GM12878 (cell line): ENCODE measurements at regions not wholly inside any gene's neighbourhood (a gene's known extent, or its start where the extent isn't known, plus 50 kb on each side); places are given as distances from the start of the nearest gene placed in this dataset.

ENCODE experiments used
- ATAC-seq: fragments of 200-7000 bp; cut with Tn5 transposase; 3 replicates; pipeline ENCODE4 v1.9.1; 2020; ENCODE audit warnings: mild to moderate bottlenecking, moderate library complexity
- BruUV-seq: library from RNA; stranded (reverse); fragments of 400-500 nt; replicated peaks from 2 replicates; lab custom pipeline; 2021; lab: Mats Ljungman, UMichigan
- CTCF ChIA-PET: fragments of 300-600 bp; sonication (Branson Sonifier 250); formaldehyde crosslinking; extraction: SDS; loops from one replicate; lab custom pipeline; 2021; ENCODE audit warnings: inconsistent platforms; lab: Yijun Ruan, JAX
- POLR2A ChIA-PET: fragments of 350-600 bp; formaldehyde crosslinking; extraction: SDS; loops from one replicate; lab custom pipeline; 2021; ENCODE audit warnings: inconsistent platforms; lab: Charles Lee
- RAD21 ChIA-PET: fragments of 300-600 bp; sonication (Branson Sonifier 250); formaldehyde crosslinking; loops from one replicate; lab custom pipeline; 2023; ENCODE audit warnings: antibody characterized with exemption; ENCODE audit not compliant: unreplicated experiment; lab: Charles Lee
- SMC1A ChIA-PET: fragments of 300-600 bp; sonication (Branson Sonifier 250); formaldehyde crosslinking; loops from one replicate; lab custom pipeline; 2023; ENCODE audit not compliant: unreplicated experiment, uncharacterized antibody; lab: Charles Lee
- DNase-seq: peaks from one replicate; pipeline ENCODE4 v3.0.0-alpha.2; 2011; ENCODE audit warnings: low read depth, low spot score
- FAIRE-seq: peaks from 3 replicates; lab custom pipeline; 2011; peaks lifted over from hg19 to GRCh38; lab: Jason Lieb, UNC
- H2AFZ ChIP-seq: 2 replicates; pipeline ENCODE4 v1.6.0; 2011; ENCODE audit warnings: low read depth, low read length, control low read depth; ENCODE audit not compliant: control insufficient read depth
- H3K27ac ChIP-seq: 2 replicates; pipeline ENCODE4 v1.5.1; 2011; ENCODE audit warnings: control low read depth; ENCODE audit not compliant: control insufficient read depth, insufficient read depth
- H3K27me3 ChIP-seq, 2 experiments: replicated peaks in 1 of 2; 2 replicates each; pipeline versions ENCODE4 v1.6.0 to v1.6.1; 2011; ENCODE audit warnings: low read length in 1 of 2; ENCODE audit not compliant: control insufficient read depth in 2 of 2, insufficient read depth in 2 of 2
- H3K36me3 ChIP-seq, 2 experiments: 2 replicates each; pipeline ENCODE4 v1.5.1; 2011; ENCODE audit warnings: low read length in 1 of 2; ENCODE audit not compliant: control insufficient read depth in 2 of 2, insufficient read depth in 2 of 2
- H3K4me1 ChIP-seq: 2 replicates; pipeline ENCODE4 v1.6.1; 2011; ENCODE audit warnings: mild to moderate bottlenecking, low read length, moderate library complexity, mixed read lengths; ENCODE audit not compliant: control insufficient read depth, insufficient read depth
- H3K4me2 ChIP-seq: 2 replicates; pipeline ENCODE4 v1.6.0; 2011; ENCODE audit warnings: control low read depth; ENCODE audit not compliant: control insufficient read depth, insufficient read depth
- H3K4me3 ChIP-seq: fragments of 200-600 bp; sonication (generic); 2 replicates; pipeline ENCODE4 v1.5.1; 2016
- H3K79me2 ChIP-seq: 2 replicates; pipeline ENCODE4 v1.6.0; 2011; ENCODE audit warnings: low read length; ENCODE audit not compliant: control insufficient read depth, insufficient read depth
- H3K9ac ChIP-seq: 2 replicates; pipeline ENCODE4 v1.8.0; 2011; ENCODE audit warnings: low read length, control low read depth, mixed read lengths; ENCODE audit not compliant: control insufficient read depth, insufficient read depth
- H3K9me3 ChIP-seq: replicated peaks from 3 replicates; pipeline ENCODE4 v1.5.1; 2011; ENCODE audit warnings: mild to moderate bottlenecking, low read length; ENCODE audit not compliant: control insufficient read depth, insufficient read depth
- H4K20me1 ChIP-seq: 2 replicates; pipeline ENCODE4 v1.6.0; 2011; ENCODE audit not compliant: control insufficient read depth, insufficient read depth
- CHD1 ChIP-seq: IDR thresholded peaks from 2 replicates; pipeline ENCODE4 v1.6.1; 2012; ENCODE audit warnings: low read depth, low read length, improper control_type of control experiment
- EP300 ChIP-seq, 2 experiments: fragments of 150-350 bp in 1 of 2; IDR thresholded peaks; 2 replicates each; pipeline ENCODE4 v1.6.1; 2011 to 2012; ENCODE audit warnings: low read depth in 2 of 2, low read length in 2 of 2, borderline replicate concordance in 1 of 2, improper control_type of control experiment in 1 of 2, inconsistent platforms in 1 of 2; ENCODE audit not compliant: control insufficient read depth in 1 of 2
- FOS ChIP-seq: IDR thresholded peaks from 3 replicates; pipeline ENCODE4 v1.6.1; 2011; ENCODE audit warnings: borderline replicate concordance; ENCODE audit not compliant: insufficient read length; ENCODE audit errors: extremely low read depth
- HDAC2 ChIP-seq: fragments of 200-600 bp; sonication (generic); IDR thresholded peaks from 2 replicates; pipeline ENCODE4 v1.6.1; 2017
- IRF4 ChIP-seq: IDR thresholded peaks from 2 replicates; pipeline ENCODE4 v1.6.1; 2011; ENCODE audit warnings: low read depth, low read length
- KAT2A ChIP-seq: conservative IDR thresholded peaks from 2 replicates; pipeline ENCODE4 v1.6.1; 2011; ENCODE audit warnings: low read depth, low read length; ENCODE audit not compliant: control insufficient read depth
- MAX ChIP-seq: IDR thresholded peaks from 2 replicates; pipeline ENCODE4 v1.6.1; 2012; ENCODE audit warnings: low read depth, low read length, improper control_type of control experiment
- NFYA ChIP-seq: IDR thresholded peaks from 2 replicates; pipeline ENCODE4 v1.6.1; 2011; ENCODE audit warnings: low read depth, mild to moderate bottlenecking, low read length, improper control_type of control experiment, borderline replicate concordance
- RB1 ChIP-seq: fragments of 450-650 bp; formaldehyde crosslinking; IDR thresholded peaks from 2 replicates; pipeline ENCODE4 v1.6.1; 2017; ENCODE audit warnings: mild to moderate bottlenecking, borderline replicate concordance
- SREBF1 ChIP-seq: IDR thresholded peaks from 2 replicates; pipeline ENCODE4 v1.6.1; 2012; ENCODE audit warnings: mild to moderate bottlenecking, low read length
- STAT3 ChIP-seq: IDR thresholded peaks from 2 replicates; pipeline ENCODE4 v1.6.1; 2011; ENCODE audit warnings: low read depth, low read length, improper control_type of control experiment
- WRNIP1 ChIP-seq: IDR thresholded peaks from 2 replicates; pipeline ENCODE4 v1.6.1; 2011; ENCODE audit warnings: low read depth, low read length, improper control_type of control experiment, borderline replicate concordance
- YBX1 ChIP-seq: fragments of 450-650 bp; IDR thresholded peaks from 2 replicates; pipeline ENCODE4 v1.6.1; 2016; ENCODE audit warnings: antibody characterized with exemption
- WGBS: methylation state at CpG from one replicate; pipeline ENCODE4 v1.1.6; 2016; ENCODE audit warnings: low lambda C conversion rate; ENCODE audit not compliant: insufficient replicate concordance, insufficient coverage; ENCODE audit errors: missing lambda C conversion rate; 5-methylcytosine and 5-hydroxymethylcytosine counted together
- in situ Hi-C: fragments of 300-500 bp; cut with MboI; formaldehyde crosslinking; loops from 9 replicates; pipeline ENCODE4 v1.14.3; 2018; ENCODE audit warnings: mixed read lengths
- intact Hi-C: fragments of 100-400 bp; cut with micrococcal nuclease; formaldehyde crosslinking; loops from one replicate; pipeline ENCODE4 v1.14.2; 2022; ENCODE audit not compliant: unreplicated experiment
- TF ChIP-seq, protein P1 (sequence below): fragments of 450-650 bp; IDR thresholded peaks from 2 replicates; pipeline ENCODE4 v1.6.1; 2017; ENCODE audit warnings: mild to moderate bottlenecking
- TF ChIP-seq, protein P2 (sequence below): IDR thresholded peaks from 2 replicates; pipeline ENCODE4 v1.6.1; 2011; ENCODE audit warnings: low read depth, mild to moderate bottlenecking, low read length, moderate library complexity, borderline replicate concordance; ENCODE audit errors: extremely low read depth

DNA sequence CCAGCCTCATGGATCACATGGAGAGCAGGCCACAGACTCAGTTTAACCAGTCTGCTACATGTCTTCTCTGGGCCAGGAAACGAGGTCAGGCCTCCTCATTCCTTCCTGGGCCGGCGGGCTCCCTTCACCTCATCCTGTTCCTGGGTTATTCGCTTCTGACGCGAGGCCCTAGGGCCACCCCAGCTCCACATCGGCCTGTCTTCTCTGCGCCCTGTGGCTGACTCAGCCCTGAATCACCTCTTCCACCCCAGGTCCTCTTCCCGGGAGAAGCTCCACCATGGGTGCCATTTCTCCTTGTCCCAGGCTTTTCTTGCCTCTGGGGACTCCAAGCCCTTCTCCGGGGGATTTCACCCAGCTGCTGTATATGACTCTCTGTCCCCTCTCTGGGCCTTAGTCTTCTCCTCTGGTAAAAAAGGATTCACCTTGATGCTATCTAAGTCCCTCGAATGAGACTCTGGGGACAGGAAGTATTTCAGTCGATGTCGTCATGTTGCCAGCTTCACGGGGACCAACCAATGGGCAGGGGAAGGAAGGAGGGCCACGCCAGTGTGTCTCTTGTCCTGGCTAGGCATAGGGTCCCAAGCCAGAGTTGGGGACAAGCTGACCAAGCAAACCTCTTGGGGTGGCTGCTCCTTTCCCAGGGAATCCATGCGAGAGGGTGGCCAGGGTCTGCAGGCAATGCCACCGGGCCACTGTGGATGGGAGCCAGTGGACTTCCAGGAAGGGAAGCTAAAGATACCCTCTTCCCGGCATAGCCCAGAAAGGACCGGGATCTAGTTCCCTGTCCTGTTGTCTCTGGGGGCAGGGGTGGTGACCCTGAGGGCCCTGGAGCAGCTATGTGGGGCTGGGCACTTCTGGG, 58.7 kb downstream of the SOCS3 start:
- Histone ChIP-seq H4K20me1 (no peaks in the 10 kb centered on the region), H2AFZ (no peak overlapping the region), H3K4me2 (no peak overlapping the region), H3K79me2 (no peaks in the 10 kb centered on the region), H3K36me3 (no peaks in the 10 kb centered on the region), H3K27me3 (no peaks in the 10 kb centered on the region; a peak in 1 of 4 replicates), H3K27ac (no peak overlapping the region), H3K4me3 (no peak overlapping the region), H3K9me3 (peaks cover 2% of the 10 kb centered on the region; the same call in 2 of the 3 replicates), H3K4me1 (peaks cover 5% of the 10 kb centered on the region; the same call in 1 of the 2 replicates), H3K9ac (no peak overlapping the region)
- intact Hi-C loops (no loop called here), in situ Hi-C loops (no loop called here)
- DNase-seq (no peak), FAIRE-seq (no peak), ATAC-seq (no peak)
- WGBS: 73% methylated on average over 19 of the region's 19 CpGs
- no TSS peak for BruUV-seq
- SMC1A ChIA-PET: interaction anchor here (0.6 kb wide), 1 partner anchor 148 kb away, joined by 3 read pairs; no protein-coding TSS in a partner anchor
- TF ChIP-seq, protein P1, sequence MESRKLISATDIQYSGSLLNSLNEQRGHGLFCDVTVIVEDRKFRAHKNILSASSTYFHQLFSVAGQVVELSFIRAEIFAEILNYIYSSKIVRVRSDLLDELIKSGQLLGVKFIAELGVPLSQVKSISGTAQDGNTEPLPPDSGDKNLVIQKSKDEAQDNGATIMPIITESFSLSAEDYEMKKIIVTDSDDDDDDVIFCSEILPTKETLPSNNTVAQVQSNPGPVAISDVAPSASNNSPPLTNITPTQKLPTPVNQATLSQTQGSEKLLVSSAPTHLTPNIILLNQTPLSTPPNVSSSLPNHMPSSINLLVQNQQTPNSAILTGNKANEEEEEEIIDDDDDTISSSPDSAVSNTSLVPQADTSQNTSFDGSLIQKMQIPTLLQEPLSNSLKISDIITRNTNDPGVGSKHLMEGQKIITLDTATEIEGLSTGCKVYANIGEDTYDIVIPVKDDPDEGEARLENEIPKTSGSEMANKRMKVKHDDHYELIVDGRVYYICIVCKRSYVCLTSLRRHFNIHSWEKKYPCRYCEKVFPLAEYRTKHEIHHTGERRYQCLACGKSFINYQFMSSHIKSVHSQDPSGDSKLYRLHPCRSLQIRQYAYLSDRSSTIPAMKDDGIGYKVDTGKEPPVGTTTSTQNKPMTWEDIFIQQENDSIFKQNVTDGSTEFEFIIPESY: no peak
- TF ChIP-seq, protein P2, sequence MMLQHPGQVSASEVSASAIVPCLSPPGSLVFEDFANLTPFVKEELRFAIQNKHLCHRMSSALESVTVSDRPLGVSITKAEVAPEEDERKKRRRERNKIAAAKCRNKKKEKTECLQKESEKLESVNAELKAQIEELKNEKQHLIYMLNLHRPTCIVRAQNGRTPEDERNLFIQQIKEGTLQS: no peak
- TF ChIP-seq SREBF1: no peak
- no peak for TF ChIP-seq FOS
- no peak for TF ChIP-seq MAX
- no peak for TF ChIP-seq HDAC2
- TF ChIP-seq NFYA: no peak
- no peak for TF ChIP-seq YBX1
- no peak for TF ChIP-seq CHD1
- TF ChIP-seq WRNIP1: no peak
- no peak for TF ChIP-seq IRF4
- TF ChIP-seq EP300 (IDR thresholded peaks at IDR 0.05; ENCODE audit: borderline replicate concordance in 1 of 2, control insufficient read depth in 1 of 2, low read depth in 2 of 2, low read length in 2 of 2): no peak
- TF ChIP-seq RB1: no peak
- no peak for TF ChIP-seq STAT3
- TF ChIP-seq KAT2A: no peak
- POLR2A ChIA-PET: interaction anchor here (0.5 kb wide), 1 partner anchor 1159 kb away, joined by 3 read pairs; no protein-coding TSS in a partner anchor
- RAD21 ChIA-PET: interaction anchor here (0.6 to 0.9 kb wide), 2 partner anchors 8 to 11 kb away, joined by 3 read pairs; no protein-coding TSS in a partner anchor
- CTCF ChIA-PET: no interaction called here
